ENCODE measurements at regions not wholly inside any gene's neighbourhood (a gene's known extent, or its start where the extent isn't known, plus 50 kb on each side); places are given as distances from the start of the nearest gene placed in this dataset.

DNA sequence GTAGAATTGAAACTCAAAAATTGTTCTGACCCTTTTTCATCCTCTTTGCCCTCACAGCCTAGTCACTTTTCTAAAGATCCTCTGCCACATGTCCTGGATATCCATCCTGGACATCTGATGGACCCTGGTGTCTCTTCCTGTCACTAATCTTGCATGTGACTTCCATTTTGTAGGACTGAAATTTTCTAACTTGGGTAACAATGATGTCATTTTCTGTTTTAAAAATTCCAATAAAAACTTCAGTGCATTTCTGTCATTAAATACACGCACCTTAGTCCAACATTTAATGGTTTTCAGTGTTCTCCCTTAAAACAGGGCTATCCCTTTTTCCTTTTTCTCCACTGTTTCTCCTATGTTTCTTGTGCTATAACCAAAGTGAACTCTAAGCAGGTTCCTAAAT lies 684.9 kb upstream of the ANKRD30A start:
- TF ChIP-seq, protein P1, sequence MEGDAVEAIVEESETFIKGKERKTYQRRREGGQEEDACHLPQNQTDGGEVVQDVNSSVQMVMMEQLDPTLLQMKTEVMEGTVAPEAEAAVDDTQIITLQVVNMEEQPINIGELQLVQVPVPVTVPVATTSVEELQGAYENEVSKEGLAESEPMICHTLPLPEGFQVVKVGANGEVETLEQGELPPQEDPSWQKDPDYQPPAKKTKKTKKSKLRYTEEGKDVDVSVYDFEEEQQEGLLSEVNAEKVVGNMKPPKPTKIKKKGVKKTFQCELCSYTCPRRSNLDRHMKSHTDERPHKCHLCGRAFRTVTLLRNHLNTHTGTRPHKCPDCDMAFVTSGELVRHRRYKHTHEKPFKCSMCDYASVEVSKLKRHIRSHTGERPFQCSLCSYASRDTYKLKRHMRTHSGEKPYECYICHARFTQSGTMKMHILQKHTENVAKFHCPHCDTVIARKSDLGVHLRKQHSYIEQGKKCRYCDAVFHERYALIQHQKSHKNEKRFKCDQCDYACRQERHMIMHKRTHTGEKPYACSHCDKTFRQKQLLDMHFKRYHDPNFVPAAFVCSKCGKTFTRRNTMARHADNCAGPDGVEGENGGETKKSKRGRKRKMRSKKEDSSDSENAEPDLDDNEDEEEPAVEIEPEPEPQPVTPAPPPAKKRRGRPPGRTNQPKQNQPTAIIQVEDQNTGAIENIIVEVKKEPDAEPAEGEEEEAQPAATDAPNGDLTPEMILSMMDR (conservative IDR thresholded peaks at IDR 0.05 in 1 of 2, IDR thresholded peaks at IDR 0.05 in 1 of 2; ENCODE audit: low read depth in 1 of 2, low read length in 2 of 2) = no peak
- no peak for TF ChIP-seq EZH2 (IDR thresholded peaks at IDR 0.05; ENCODE audit: low read length, missing control alignments)
- H4K20me1 ChIP-seq (ENCODE audit: control insufficient read depth, extremely low read depth, insufficient read depth, low read length) = no peaks in the 10 kb centered on the region
- no peaks in the 10 kb centered on the region for H3K4me1 ChIP-seq (ENCODE audit: control insufficient read depth, extremely low read depth, insufficient read depth, low read length)
- H3K4me2 ChIP-seq (ENCODE audit: extremely low read depth, insufficient read depth, low read length) = no peak overlapping the region
- H2AFZ ChIP-seq (ENCODE audit: low read length) = no peak overlapping the region
- no peak overlapping the region for H3K27ac ChIP-seq (ENCODE audit: insufficient read depth, low read length)
- no peak overlapping the region for H3K9ac ChIP-seq (ENCODE audit: insufficient read depth, low read length)
- H3K79me2 ChIP-seq (ENCODE audit: control insufficient read depth, insufficient read depth, low read length) = no peaks in the 10 kb centered on the region
- DNase-seq (ENCODE audit: low read depth in 2 of 2) = no peak
- no peaks in the 10 kb centered on the region for H3K27me3 ChIP-seq (ENCODE audit: control insufficient read depth, insufficient read depth, low read length)
- H3K36me3 ChIP-seq (ENCODE audit: control insufficient read depth, insufficient read depth, low read length) = no peaks in the 10 kb centered on the region
- H3K4me3 ChIP-seq (replicated peaks in 1 of 4; ENCODE audit: control extremely low read depth in 1 of 4, insufficient read depth in 1 of 4, low read depth in 3 of 4, low read length in 4 of 4) = no peak overlapping the region
- no peaks in the 10 kb centered on the region for H3K9me3 ChIP-seq (ENCODE audit: control insufficient read depth, insufficient read depth, low read depth, low read length)

DNA sequence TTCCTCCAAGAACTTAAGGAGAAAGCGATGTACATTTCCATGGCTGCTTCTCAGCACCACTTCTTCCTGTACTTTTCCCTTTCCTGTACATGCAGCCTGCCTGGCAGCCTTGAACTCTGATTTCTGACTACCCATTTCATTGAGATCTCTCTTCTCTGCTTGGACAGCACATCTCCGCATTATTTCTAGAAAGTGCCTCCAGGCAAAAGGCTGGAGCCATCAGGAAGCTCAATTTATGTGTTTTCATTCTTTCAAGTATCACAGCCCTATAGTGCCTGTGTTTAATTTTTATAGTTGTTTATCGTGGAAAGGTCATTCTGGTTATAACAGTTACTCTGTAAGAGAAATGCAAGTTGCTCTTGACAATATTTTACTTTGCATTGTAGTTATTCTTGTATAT lies 688.0 kb upstream of the ANKRD30A start:
- no peak overlapping the region for H2AFZ ChIP-seq (ENCODE audit: low read length)

DNA sequence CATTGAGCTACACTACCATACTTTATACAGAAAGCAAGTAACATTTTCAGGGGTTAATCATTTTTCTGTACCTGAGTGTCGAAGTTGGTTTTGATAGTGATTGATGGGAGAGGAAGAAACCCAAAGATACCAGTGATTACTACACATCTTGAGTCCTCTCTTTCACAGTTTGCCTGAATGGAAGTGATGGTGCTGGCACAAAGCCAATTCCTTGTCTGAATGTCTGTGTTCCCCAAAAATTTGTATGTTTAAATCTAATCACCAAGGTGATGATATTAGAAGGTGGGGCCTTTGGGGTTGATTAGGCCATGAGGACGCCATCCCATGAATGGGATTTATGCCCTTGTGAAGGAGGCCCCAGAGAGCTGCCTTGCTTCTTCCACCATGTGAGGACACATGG lies 696.9 kb upstream of the ANKRD30A start:
- Histone ChIP-seq H4K20me1 (ENCODE audit: control insufficient read depth, extremely low read depth, insufficient read depth, low read length) (no peaks in the 10 kb centered on the region), H3K4me1 (ENCODE audit: control insufficient read depth, extremely low read depth, insufficient read depth, low read length) (no peaks in the 10 kb centered on the region), H3K9me3 (ENCODE audit: control insufficient read depth, insufficient read depth, low read depth, low read length) (no peaks in the 10 kb centered on the region), H3K4me2 (ENCODE audit: extremely low read depth, insufficient read depth, low read length) (no peak overlapping the region), H3K4me3 (replicated peaks in 1 of 4; ENCODE audit: control extremely low read depth in 1 of 4, insufficient read depth in 1 of 4, low read depth in 3 of 4, low read length in 4 of 4) (no peak overlapping the region), H3K27ac (ENCODE audit: insufficient read depth, low read length) (no peak overlapping the region), H3K36me3 (ENCODE audit: control insufficient read depth, insufficient read depth, low read length) (no peaks in the 10 kb centered on the region), H2AFZ (ENCODE audit: low read length) (no peak overlapping the region), H3K9ac (ENCODE audit: insufficient read depth, low read length) (no peak overlapping the region), H3K27me3 (ENCODE audit: control insufficient read depth, insufficient read depth, low read length) (no peaks in the 10 kb centered on the region), H3K79me2 (ENCODE audit: control insufficient read depth, insufficient read depth, low read length) (no peaks in the 10 kb centered on the region)
- TF ChIP-seq, protein P1 (conservative IDR thresholded peaks at IDR 0.05 in 1 of 2, IDR thresholded peaks at IDR 0.05 in 1 of 2; ENCODE audit: low read depth in 1 of 2, low read length in 2 of 2) = no peak
- no peak for TF ChIP-seq EZH2 (IDR thresholded peaks at IDR 0.05; ENCODE audit: low read length, missing control alignments)
- DNase-seq (ENCODE audit: low read depth in 2 of 2) = no peak

More for the DNA sequence above, 688.0 kb upstream of the ANKRD30A start:
- Histone ChIP-seq H3K9ac (ENCODE audit: insufficient read depth, low read length) (no peak overlapping the region), H3K79me2 (ENCODE audit: control insufficient read depth, insufficient read depth, low read length) (no peaks in the 10 kb centered on the region), H3K4me3 (replicated peaks in 1 of 4; ENCODE audit: control extremely low read depth in 1 of 4, insufficient read depth in 1 of 4, low read depth in 3 of 4, low read length in 4 of 4) (no peak overlapping the region), H3K4me2 (ENCODE audit: extremely low read depth, insufficient read depth, low read length) (no peak overlapping the region), H4K20me1 (ENCODE audit: control insufficient read depth, extremely low read depth, insufficient read depth, low read length) (no peaks in the 10 kb centered on the region), H3K9me3 (ENCODE audit: control insufficient read depth, insufficient read depth, low read depth, low read length) (no peaks in the 10 kb centered on the region), H3K27me3 (ENCODE audit: control insufficient read depth, insufficient read depth, low read length) (no peaks in the 10 kb centered on the region), H3K4me1 (ENCODE audit: control insufficient read depth, extremely low read depth, insufficient read depth, low read length) (no peaks in the 10 kb centered on the region), H3K27ac (ENCODE audit: insufficient read depth, low read length) (no peak overlapping the region), H3K36me3 (ENCODE audit: control insufficient read depth, insufficient read depth, low read length) (no peaks in the 10 kb centered on the region)
- DNase-seq (ENCODE audit: low read depth in 2 of 2) = no peak
- TF ChIP-seq, protein P1 (conservative IDR thresholded peaks at IDR 0.05 in 1 of 2, IDR thresholded peaks at IDR 0.05 in 1 of 2; ENCODE audit: low read depth in 1 of 2, low read length in 2 of 2) = no peak
- TF ChIP-seq EZH2 (IDR thresholded peaks at IDR 0.05; ENCODE audit: low read length, missing control alignments) = no peak

Measured in fibroblast of lung (primary cell).